OCI-M2 (cell line): ENCODE measurements at regions not wholly inside any gene's neighbourhood (a gene's known extent, or its start where the extent isn't known, plus 50 kb on each side); places are given as distances from the start of the nearest gene placed in this dataset.
"Not testable (repeated sequence)": the region's sequence is repeated elsewhere in the genome, so short reads cannot be mapped to it uniquely, and the experiment has no call there.

ENCODE experiments used
- DNase-seq: peaks from one replicate; lab custom pipeline; 2025; ENCODE audit not compliant: unreplicated experiment; lab: John Stamatoyannopoulos, UW

- no peak for DNase-seq
Observed at GRCh38 chr10:114872519-114873087, 51.0 kb downstream of the FHIP2A start.

GRCh38 chr10:114874827-114875411 lies 53.3 kb downstream of the FHIP2A start:
- no peak for DNase-seq

GRCh38 chr10:114875590-114876081 lies 54.1 kb downstream of the FHIP2A start:
- DNase-seq, result not testable (repeated sequence)

- no peak for DNase-seq
Observed at GRCh38 chr10:114876169-114876568, 54.6 kb downstream of the FHIP2A start.

- DNase-seq, result peak; percentile 2
Observed at GRCh38 chr10:114876602-114877300, 55.2 kb downstream of the FHIP2A start.

- DNase-seq, result no peak
Observed at GRCh38 chr10:114877301-114877644, 55.7 kb downstream of the FHIP2A start.

- no peak for DNase-seq
Observed at GRCh38 chr10:114879093-114879492, 57.5 kb downstream of the FHIP2A start.

- no peak for DNase-seq
Observed at GRCh38 chr10:114879541-114880158, 58.1 kb downstream of the FHIP2A start.

GRCh38 chr10:114881417-114881816 lies 56.6 kb upstream of the TRUB1 start:
- no peak for DNase-seq

GRCh38 chr10:114881901-114882300 lies 56.1 kb upstream of the TRUB1 start:
- DNase-seq, result no peak

- DNase-seq, result no peak
Observed at GRCh38 chr10:114885443-114885842, 52.6 kb upstream of the TRUB1 start.
